Liver (tissue), 3 donors: ENCODE measurements at regions not wholly inside any gene's neighbourhood (a gene's known extent, or its start where the extent isn't known, plus 50 kb on each side); places are given as distances from the start of the nearest gene placed in this dataset.

Experiments used
- ATF3 ChIP-seq: IDR thresholded peaks from 2 replicates; pipeline ENCODE4 v1.6.1; 2016; ENCODE audit warnings: antibody characterized with exemption
- CTCF ChIP-seq: fragments of 150-350 bp; IDR thresholded peaks from 2 replicates; pipeline ENCODE4 v1.5.1; 2017; ENCODE audit warnings: improper control_type of control experiment, low read depth, low read length; ENCODE audit not compliant: missing input control
- EGR1 ChIP-seq, 2 donors: IDR thresholded peaks; 2 replicates each; pipeline ENCODE4 v1.6.1; 2016 to 2018; ENCODE audit warnings: antibody characterized with exemption in 2 of 2, low read depth in 2 of 2
- JUND ChIP-seq, 2 donors: IDR thresholded peaks; 2 replicates each; pipeline ENCODE4 v1.6.1; 2016; ENCODE audit warnings: antibody characterized with exemption in 2 of 2
- RAD21 ChIP-seq, 2 donors: IDR thresholded peaks; 2 replicates each; pipeline ENCODE4 v1.6.1; 2016; ENCODE audit warnings: antibody characterized with exemption in 2 of 2, mild to moderate bottlenecking in 2 of 2
- REST ChIP-seq: IDR thresholded peaks from 2 replicates; pipeline ENCODE4 v1.6.1; 2016; ENCODE audit warnings: antibody characterized with exemption, mild to moderate bottlenecking
- SP1 ChIP-seq: IDR thresholded peaks from 2 replicates; pipeline ENCODE4 v1.6.1; 2018; ENCODE audit warnings: antibody characterized with exemption, mild to moderate bottlenecking
- TAF1 ChIP-seq: conservative IDR thresholded peaks from 2 replicates; pipeline ENCODE4 v1.6.1; 2016; ENCODE audit warnings: antibody characterized with exemption, mild to moderate bottlenecking
- YY1 ChIP-seq: IDR thresholded peaks from 2 replicates; pipeline ENCODE4 v1.6.1; 2016; ENCODE audit warnings: antibody characterized with exemption, mild to moderate bottlenecking
- donor health status: healthy.
- donor health status: healthy.

GRCh38 chr6:19067165-19067564 is 680.0 kb downstream of the RNF144B start:
- TF ChIP-seq CTCF (no peak), YY1 (no peak), RAD21 (IDR thresholded peaks at IDR 0.05) (no peak), REST (no peak), JUND (IDR thresholded peaks at IDR 0.05) (no peak), TAF1 (no peak), EGR1 (IDR thresholded peaks at IDR 0.05; ENCODE audit: low read depth in 2 of 2) (no peak), SP1 (no peak), ATF3 (no peak)
